ENCODE measurements at regions not wholly inside any gene's neighbourhood (a gene's known extent, or its start where the extent isn't known, plus 50 kb on each side); places are given as distances from the start of the nearest gene placed in this dataset.
"Not testable (repeated sequence)": the region's sequence is repeated elsewhere in the genome, so short reads cannot be mapped to it uniquely, and the experiment has no call there.

- TF ChIP-seq ZNF546 (CRISPR knock-in tag; conservative IDR thresholded peaks at IDR 0.05); CTCF (CRISPR knock-in tag; IDR thresholded peaks at IDR 0.05); POLR2A (IDR thresholded peaks at IDR 0.05; ENCODE audit: insufficient read depth in 1 of 2, low read depth in 2 of 2, low read length in 2 of 2); PBX3 (CRISPR knock-in tag; IDR thresholded peaks at IDR 0.05; ENCODE audit: borderline replicate concordance); CEBPG (CRISPR knock-in tag; IDR thresholded peaks at IDR 0.05); HOXA3 (CRISPR knock-in tag; IDR thresholded peaks at IDR 0.05); ATF3 (CRISPR knock-in tag; IDR thresholded peaks at IDR 0.05); HINFP (CRISPR knock-in tag; IDR thresholded peaks at IDR 0.05; ENCODE audit: low read depth); RFX5 (IDR thresholded peaks at IDR 0.05; ENCODE audit: low read depth, low read length); ZKSCAN1 (IDR thresholded peaks at IDR 0.05; ENCODE audit: low read length); ZNF780A (CRISPR knock-in tag; IDR thresholded peaks at IDR 0.05); ZMAT3 (CRISPR knock-in tag; conservative IDR thresholded peaks at IDR 0.05): not testable (repeated sequence)
These were observed 51.5 kb upstream of the MUC20 start for GRCh38 chr3:195669310-195669709.
